Neural cell (in vitro differentiated cells): ENCODE measurements at regions not wholly inside any gene's neighbourhood (a gene's known extent, or its start where the extent isn't known, plus 50 kb on each side); places are given as distances from the start of the nearest gene placed in this dataset.

ENCODE experiments used
- H2AFZ ChIP-seq: fragments of 200-600, 300-800 bp; sonication (generic), shearing (Covaris generic); 2 replicates; pipeline ENCODE4 v1.6.0; 2014; ENCODE audit warnings: low read depth, mild to moderate bottlenecking, antibody characterized with exemption, low read length, moderate library complexity
- H3F3A ChIP-seq: fragments of 200-600 bp; shearing (Covaris generic); 2 replicates; pipeline ENCODE4 v1.6.1; 2016; ENCODE audit warnings: mild to moderate bottlenecking, moderate library complexity, mixed read lengths, antibody characterized with exemption, low read length; ENCODE audit not compliant: insufficient read depth, poor library complexity, severe bottlenecking
- H3K27ac ChIP-seq: fragments of 200-600, 300-800 bp; sonication (generic), shearing (Covaris generic); 2 replicates; pipeline ENCODE4 v1.5.1; 2014; ENCODE audit warnings: mild to moderate bottlenecking, low read length, moderate library complexity
- H3K27me3 ChIP-seq: fragments of 300-800, 200-600 bp; sonication (generic), shearing (Covaris generic); 2 replicates; pipeline ENCODE4 v1.6.0; 2014; ENCODE audit warnings: mild to moderate bottlenecking, low read depth, low read length, moderate library complexity; ENCODE audit not compliant: insufficient read depth
- H3K36me3 ChIP-seq: fragments of 300-800, 200-600 bp; sonication (generic), shearing (Covaris generic); 2 replicates; pipeline ENCODE4 v1.5.1; 2014; ENCODE audit warnings: mild to moderate bottlenecking, antibody characterized with exemption, low read length, moderate library complexity; ENCODE audit not compliant: insufficient read depth
- H3K4me2 ChIP-seq: fragments of 300-800, 200-600 bp; sonication (generic), shearing (Covaris generic); 2 replicates; pipeline ENCODE4 v1.6.0; 2014; ENCODE audit warnings: mild to moderate bottlenecking, low read length
- H3K4me3 ChIP-seq: fragments of 300-800, 200-600 bp; sonication (generic), shearing (Covaris generic); 2 replicates; pipeline ENCODE4 v1.5.1; 2014; ENCODE audit warnings: mild to moderate bottlenecking, low read length, moderate library complexity
- H3K79me2 ChIP-seq: fragments of 200-600 bp; shearing (Covaris generic); replicated peaks from 2 replicates; pipeline ENCODE4 v1.6.0; 2014; ENCODE audit warnings: mild to moderate bottlenecking, low read length, moderate library complexity; ENCODE audit not compliant: insufficient read depth
- H3K9ac ChIP-seq: fragments of 300-800, 200-600 bp; sonication (generic), shearing (Covaris generic); 2 replicates; pipeline ENCODE4 v1.6.1; 2016; ENCODE audit warnings: mild to moderate bottlenecking, low read length, mixed read lengths
- H3K9me2 ChIP-seq: fragments of 200-600 bp; shearing (Covaris generic); 2 replicates; pipeline ENCODE4 v1.6.1; 2016; ENCODE audit warnings: mild to moderate bottlenecking, low read length, mixed read lengths; ENCODE audit not compliant: insufficient read depth
- H3K9me3 ChIP-seq: fragments of 200-600, 300-800 bp; sonication (generic), shearing (Covaris generic); 2 replicates; pipeline ENCODE4 v1.6.1; 2016; ENCODE audit warnings: mild to moderate bottlenecking, mixed run types, low read length, moderate library complexity, mixed read lengths
- H4K20me1 ChIP-seq: fragments of 200-600 bp; shearing (Covaris generic); 2 replicates; pipeline ENCODE4 v1.6.1; 2016; ENCODE audit warnings: mild to moderate bottlenecking, mixed run types; ENCODE audit not compliant: insufficient read depth
- EP300 ChIP-seq: fragments of 450-650 bp; conservative IDR thresholded peaks from 2 replicates; pipeline ENCODE4 v1.6.1; 2014; ENCODE audit warnings: antibody characterized with exemption, mild to moderate bottlenecking, moderate library complexity; ENCODE audit not compliant: poor library complexity, severe bottlenecking
- EZH2 ChIP-seq: fragments of 200-600, 300-800 bp; shearing (Covaris generic), sonication (generic); IDR thresholded peaks from 2 replicates; pipeline ENCODE4 v1.6.1; 2014; ENCODE audit warnings: antibody characterized with exemption, low read length, borderline replicate concordance, mild to moderate bottlenecking; ENCODE audit not compliant: insufficient read depth, poor library complexity, severe bottlenecking
- MXI1 ChIP-seq: fragments of 450-650 bp; conservative IDR thresholded peaks from 2 replicates; pipeline ENCODE4 v1.6.1; 2014; ENCODE audit warnings: antibody characterized with exemption, mild to moderate bottlenecking; ENCODE audit not compliant: poor library complexity, severe bottlenecking
- POLR2AphosphoS5 ChIP-seq: IDR thresholded peaks from 2 replicates; pipeline ENCODE4 v1.6.1; 2012
- RAD21 ChIP-seq: fragments of 450-650 bp; conservative IDR thresholded peaks from 2 replicates; pipeline ENCODE4 v1.6.1; 2014; ENCODE audit warnings: antibody characterized with exemption, mild to moderate bottlenecking, moderate library complexity
- SMC3 ChIP-seq: fragments of 450-650 bp; conservative IDR thresholded peaks from 2 replicates; pipeline ENCODE4 v1.6.1; 2014; ENCODE audit warnings: antibody characterized with exemption, mild to moderate bottlenecking, moderate library complexity; ENCODE audit not compliant: poor library complexity
- TAF1 ChIP-seq: IDR thresholded peaks from 2 replicates; pipeline ENCODE4 v1.6.1; 2012; ENCODE audit warnings: low read depth
- TF ChIP-seq, protein P1 (sequence below): IDR thresholded peaks from 2 replicates; pipeline ENCODE4 v1.6.1; 2012; ENCODE audit warnings: borderline replicate concordance
- TF ChIP-seq, protein P2 (sequence below): fragments of 450-650 bp; IDR thresholded peaks from 2 replicates; pipeline ENCODE4 v1.5.1; 2014; ENCODE audit warnings: antibody characterized with exemption, mild to moderate bottlenecking, moderate library complexity; ENCODE audit not compliant: poor library complexity, severe bottlenecking

DNA sequence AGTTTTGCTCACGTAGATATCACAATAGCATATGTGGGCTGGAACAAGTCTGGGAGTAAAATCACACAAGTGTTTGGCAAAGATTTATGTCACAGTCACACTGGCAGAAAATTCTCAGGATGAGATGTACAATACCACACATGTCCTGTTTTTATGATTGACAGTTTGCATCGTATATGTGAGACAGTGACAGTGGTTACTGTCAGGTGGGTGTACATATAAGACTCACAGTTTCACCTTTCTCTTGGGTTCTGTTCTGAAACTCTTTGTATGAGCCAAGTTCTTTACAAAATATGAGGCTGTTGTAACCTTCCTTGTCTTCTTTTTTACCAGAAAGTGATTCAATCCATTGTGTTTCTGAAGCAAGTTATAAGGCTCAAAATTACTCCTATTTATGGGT is 1012.5 kb upstream of the AMELY start:
- Histone ChIP-seq H3K27me3 (no peaks in the 10 kb centered on the region), H3K79me2 (no peaks in the 10 kb centered on the region), H3K27ac (no peak overlapping the region), H2AFZ (no peak overlapping the region), H3K9ac (no peak overlapping the region), H3F3A (no peaks in the 10 kb centered on the region), H3K9me3 (no peaks in the 10 kb centered on the region), H3K4me2 (no peak overlapping the region), H3K9me2 (no peaks in the 10 kb centered on the region), H3K4me3 (no peak overlapping the region), H4K20me1 (no peaks in the 10 kb centered on the region), H3K36me3 (no peaks in the 10 kb centered on the region)
- no peak for TF ChIP-seq TAF1
- no peak for TF ChIP-seq EP300
- TF ChIP-seq RAD21 = no peak

DNA sequence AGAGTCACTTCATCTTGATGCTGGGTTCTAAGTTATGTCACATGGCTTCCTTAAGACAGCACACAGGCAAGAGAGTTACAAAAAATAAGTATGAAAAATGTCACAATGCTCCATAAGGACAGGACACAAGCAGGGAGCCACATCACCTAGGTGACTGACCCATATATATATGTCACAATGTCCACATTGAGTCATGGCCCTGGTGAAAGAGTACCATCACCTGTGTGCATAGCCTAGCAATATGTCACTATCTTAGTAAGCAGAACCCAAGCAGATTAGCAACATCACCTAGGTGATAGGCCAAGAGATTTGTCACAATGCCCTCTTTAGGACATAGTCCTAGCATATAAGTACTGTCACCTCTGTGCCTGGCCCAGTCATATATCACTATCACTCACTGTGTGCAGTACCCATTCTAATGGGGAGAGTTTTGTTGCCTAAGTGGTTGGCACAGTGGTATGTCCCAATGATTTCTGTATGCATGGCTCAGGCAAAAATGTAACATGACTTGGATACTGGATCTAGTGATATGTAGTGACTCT is 1012.0 kb upstream of the AMELY start:
- TF ChIP-seq TAF1 (no peak), RAD21 (no peak), SMC3 (no peak), POLR2AphosphoS5 (no peak), EZH2 (no peak), EP300 (no peak), MXI1 (no peak)
- TF ChIP-seq, protein P1, sequence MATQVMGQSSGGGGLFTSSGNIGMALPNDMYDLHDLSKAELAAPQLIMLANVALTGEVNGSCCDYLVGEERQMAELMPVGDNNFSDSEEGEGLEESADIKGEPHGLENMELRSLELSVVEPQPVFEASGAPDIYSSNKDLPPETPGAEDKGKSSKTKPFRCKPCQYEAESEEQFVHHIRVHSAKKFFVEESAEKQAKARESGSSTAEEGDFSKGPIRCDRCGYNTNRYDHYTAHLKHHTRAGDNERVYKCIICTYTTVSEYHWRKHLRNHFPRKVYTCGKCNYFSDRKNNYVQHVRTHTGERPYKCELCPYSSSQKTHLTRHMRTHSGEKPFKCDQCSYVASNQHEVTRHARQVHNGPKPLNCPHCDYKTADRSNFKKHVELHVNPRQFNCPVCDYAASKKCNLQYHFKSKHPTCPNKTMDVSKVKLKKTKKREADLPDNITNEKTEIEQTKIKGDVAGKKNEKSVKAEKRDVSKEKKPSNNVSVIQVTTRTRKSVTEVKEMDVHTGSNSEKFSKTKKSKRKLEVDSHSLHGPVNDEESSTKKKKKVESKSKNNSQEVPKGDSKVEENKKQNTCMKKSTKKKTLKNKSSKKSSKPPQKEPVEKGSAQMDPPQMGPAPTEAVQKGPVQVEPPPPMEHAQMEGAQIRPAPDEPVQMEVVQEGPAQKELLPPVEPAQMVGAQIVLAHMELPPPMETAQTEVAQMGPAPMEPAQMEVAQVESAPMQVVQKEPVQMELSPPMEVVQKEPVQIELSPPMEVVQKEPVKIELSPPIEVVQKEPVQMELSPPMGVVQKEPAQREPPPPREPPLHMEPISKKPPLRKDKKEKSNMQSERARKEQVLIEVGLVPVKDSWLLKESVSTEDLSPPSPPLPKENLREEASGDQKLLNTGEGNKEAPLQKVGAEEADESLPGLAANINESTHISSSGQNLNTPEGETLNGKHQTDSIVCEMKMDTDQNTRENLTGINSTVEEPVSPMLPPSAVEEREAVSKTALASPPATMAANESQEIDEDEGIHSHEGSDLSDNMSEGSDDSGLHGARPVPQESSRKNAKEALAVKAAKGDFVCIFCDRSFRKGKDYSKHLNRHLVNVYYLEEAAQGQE = no peak
- TF ChIP-seq, protein P2, sequence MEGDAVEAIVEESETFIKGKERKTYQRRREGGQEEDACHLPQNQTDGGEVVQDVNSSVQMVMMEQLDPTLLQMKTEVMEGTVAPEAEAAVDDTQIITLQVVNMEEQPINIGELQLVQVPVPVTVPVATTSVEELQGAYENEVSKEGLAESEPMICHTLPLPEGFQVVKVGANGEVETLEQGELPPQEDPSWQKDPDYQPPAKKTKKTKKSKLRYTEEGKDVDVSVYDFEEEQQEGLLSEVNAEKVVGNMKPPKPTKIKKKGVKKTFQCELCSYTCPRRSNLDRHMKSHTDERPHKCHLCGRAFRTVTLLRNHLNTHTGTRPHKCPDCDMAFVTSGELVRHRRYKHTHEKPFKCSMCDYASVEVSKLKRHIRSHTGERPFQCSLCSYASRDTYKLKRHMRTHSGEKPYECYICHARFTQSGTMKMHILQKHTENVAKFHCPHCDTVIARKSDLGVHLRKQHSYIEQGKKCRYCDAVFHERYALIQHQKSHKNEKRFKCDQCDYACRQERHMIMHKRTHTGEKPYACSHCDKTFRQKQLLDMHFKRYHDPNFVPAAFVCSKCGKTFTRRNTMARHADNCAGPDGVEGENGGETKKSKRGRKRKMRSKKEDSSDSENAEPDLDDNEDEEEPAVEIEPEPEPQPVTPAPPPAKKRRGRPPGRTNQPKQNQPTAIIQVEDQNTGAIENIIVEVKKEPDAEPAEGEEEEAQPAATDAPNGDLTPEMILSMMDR = no peak
- Histone ChIP-seq H3K79me2 (no peaks in the 10 kb centered on the region), H2AFZ (no peak overlapping the region), H3K4me2 (no peak overlapping the region), H4K20me1 (no peaks in the 10 kb centered on the region), H3K9ac (no peak overlapping the region), H3K27me3 (no peaks in the 10 kb centered on the region), H3K27ac (no peak overlapping the region), H3K4me3 (no peak overlapping the region), H3K9me2 (no peaks in the 10 kb centered on the region), H3F3A (no peaks in the 10 kb centered on the region), H3K36me3 (no peaks in the 10 kb centered on the region), H3K9me3 (no peaks in the 10 kb centered on the region)

DNA sequence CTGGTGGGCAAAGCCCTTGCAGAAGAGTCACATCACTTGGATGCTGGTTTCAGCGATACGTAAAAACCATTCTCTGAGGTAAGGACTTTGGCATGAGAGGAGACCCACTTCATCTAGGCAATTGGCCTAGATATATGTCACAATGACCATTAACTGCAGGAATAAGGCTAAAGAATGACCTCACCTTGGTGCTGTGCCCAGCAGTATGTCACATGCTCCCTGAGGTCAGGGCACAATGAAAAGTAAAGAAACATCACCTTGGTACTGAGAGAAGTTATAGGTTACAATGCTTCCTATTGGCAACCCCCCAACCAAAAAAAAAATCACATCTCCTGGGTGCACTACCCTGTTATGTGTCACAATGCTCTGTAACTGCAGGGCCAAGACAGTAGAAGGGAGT is 1008.8 kb upstream of the AMELY start:
- Histone ChIP-seq H3K4me3 (no peak overlapping the region), H3K36me3 (no peaks in the 10 kb centered on the region), H2AFZ (no peak overlapping the region), H4K20me1 (no peaks in the 10 kb centered on the region), H3K27me3 (no peaks in the 10 kb centered on the region), H3K9me3 (no peaks in the 10 kb centered on the region), H3K79me2 (no peaks in the 10 kb centered on the region), H3F3A (no peaks in the 10 kb centered on the region), H3K9ac (no peak overlapping the region), H3K9me2 (no peaks in the 10 kb centered on the region), H3K27ac (no peak overlapping the region), H3K4me2 (no peak overlapping the region)
- TF ChIP-seq, protein P1 = no peak
- no peak for TF ChIP-seq TAF1
